K562 (cell line): ENCODE measurements at regions not wholly inside any gene's neighbourhood (a gene's known extent, or its start where the extent isn't known, plus 50 kb on each side); places are given as distances from the start of the nearest gene placed in this dataset.

Experiments used
- ZNF445 ChIP-seq: fragments of 250-450 bp; sonication (Bioruptor Pico); IDR thresholded peaks from 2 replicates; pipeline ENCODE4 v1.4.0; 2020; ENCODE audit warnings: low read depth, mild to moderate bottlenecking, moderate library complexity
- TF ChIP-seq, protein P1 (sequence below), 2 experiments: fragments of 450-650 bp; formaldehyde crosslinking in 1 of 2; IDR thresholded peaks; 2 replicates each; pipeline versions ENCODE4 v1.4.0 to v1.6.1; 2014 to 2020; ENCODE audit warnings: mild to moderate bottlenecking in 2 of 2, borderline replicate concordance in 1 of 2, low read depth in 1 of 2

GRCh38 chr11:111107501-111107900, 138.0 kb upstream of the POU2AF2 start:
- TF ChIP-seq ZNF445 (CRISPR knock-in tag), result no peak
- TF ChIP-seq, protein P1, sequence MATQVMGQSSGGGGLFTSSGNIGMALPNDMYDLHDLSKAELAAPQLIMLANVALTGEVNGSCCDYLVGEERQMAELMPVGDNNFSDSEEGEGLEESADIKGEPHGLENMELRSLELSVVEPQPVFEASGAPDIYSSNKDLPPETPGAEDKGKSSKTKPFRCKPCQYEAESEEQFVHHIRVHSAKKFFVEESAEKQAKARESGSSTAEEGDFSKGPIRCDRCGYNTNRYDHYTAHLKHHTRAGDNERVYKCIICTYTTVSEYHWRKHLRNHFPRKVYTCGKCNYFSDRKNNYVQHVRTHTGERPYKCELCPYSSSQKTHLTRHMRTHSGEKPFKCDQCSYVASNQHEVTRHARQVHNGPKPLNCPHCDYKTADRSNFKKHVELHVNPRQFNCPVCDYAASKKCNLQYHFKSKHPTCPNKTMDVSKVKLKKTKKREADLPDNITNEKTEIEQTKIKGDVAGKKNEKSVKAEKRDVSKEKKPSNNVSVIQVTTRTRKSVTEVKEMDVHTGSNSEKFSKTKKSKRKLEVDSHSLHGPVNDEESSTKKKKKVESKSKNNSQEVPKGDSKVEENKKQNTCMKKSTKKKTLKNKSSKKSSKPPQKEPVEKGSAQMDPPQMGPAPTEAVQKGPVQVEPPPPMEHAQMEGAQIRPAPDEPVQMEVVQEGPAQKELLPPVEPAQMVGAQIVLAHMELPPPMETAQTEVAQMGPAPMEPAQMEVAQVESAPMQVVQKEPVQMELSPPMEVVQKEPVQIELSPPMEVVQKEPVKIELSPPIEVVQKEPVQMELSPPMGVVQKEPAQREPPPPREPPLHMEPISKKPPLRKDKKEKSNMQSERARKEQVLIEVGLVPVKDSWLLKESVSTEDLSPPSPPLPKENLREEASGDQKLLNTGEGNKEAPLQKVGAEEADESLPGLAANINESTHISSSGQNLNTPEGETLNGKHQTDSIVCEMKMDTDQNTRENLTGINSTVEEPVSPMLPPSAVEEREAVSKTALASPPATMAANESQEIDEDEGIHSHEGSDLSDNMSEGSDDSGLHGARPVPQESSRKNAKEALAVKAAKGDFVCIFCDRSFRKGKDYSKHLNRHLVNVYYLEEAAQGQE (IDR thresholded peaks at IDR 0.05; ENCODE audit: borderline replicate concordance), result no peak
- TF ChIP-seq, protein P1 (CRISPR knock-in tag; IDR thresholded peaks at IDR 0.05; ENCODE audit: low read depth), result no peak
